ENCODE measurements at regions not wholly inside any gene's neighbourhood (a gene's known extent, or its start where the extent isn't known, plus 50 kb on each side); places are given as distances from the start of the nearest gene placed in this dataset.
"Not testable (repeated sequence)": the region's sequence is repeated elsewhere in the genome, so short reads cannot be mapped to it uniquely, and the experiment has no call there.

- DNase-seq (ENCODE audit: low read depth in 2 of 2) = no peak
These were observed 71.1 kb upstream of the PPP3CA start for GRCh38 chr4:101418466-101418865.

GRCh38 chr4:101418055-101418454 is 70.7 kb upstream of the PPP3CA start:
- peak in 1 of 2 donors; percentile 36 for DNase-seq (ENCODE audit: low read depth in 2 of 2)

- no peak for DNase-seq (ENCODE audit: low read depth in 2 of 2)
These were observed 69.7 kb upstream of the PPP3CA start for GRCh38 chr4:101417046-101417445.

GRCh38 chr4:101415962-101416361 is 68.6 kb upstream of the PPP3CA start:
- DNase-seq (ENCODE audit: low read depth in 2 of 2) = no peak

- no peak for DNase-seq (ENCODE audit: low read depth in 2 of 2)
These were observed 67.2 kb upstream of the PPP3CA start for GRCh38 chr4:101414496-101414895.

- DNase-seq (ENCODE audit: low read depth in 2 of 2) = no peak
These were observed 64.6 kb upstream of the PPP3CA start for GRCh38 chr4:101411926-101412325.

- DNase-seq (ENCODE audit: low read depth in 2 of 2) = not testable (repeated sequence)
These were observed 64.1 kb upstream of the PPP3CA start for GRCh38 chr4:101411281-101411910.

- DNase-seq (ENCODE audit: low read depth in 2 of 2) = no peak
These were observed 52.8 kb upstream of the PPP3CA start for GRCh38 chr4:101400096-101400495.

GRCh38 chr4:101398807-101399206 is 51.5 kb upstream of the PPP3CA start:
- no peak for DNase-seq (ENCODE audit: low read depth in 2 of 2)

All from activated CD8-positive, alpha-beta memory T cell treated with anti-CD3 and anti-CD28 coated beads for 4 hours (primary cell).